ENCODE measurements at regions not wholly inside any gene's neighbourhood (a gene's known extent, or its start where the extent isn't known, plus 50 kb on each side); places are given as distances from the start of the nearest gene placed in this dataset.

DNA sequence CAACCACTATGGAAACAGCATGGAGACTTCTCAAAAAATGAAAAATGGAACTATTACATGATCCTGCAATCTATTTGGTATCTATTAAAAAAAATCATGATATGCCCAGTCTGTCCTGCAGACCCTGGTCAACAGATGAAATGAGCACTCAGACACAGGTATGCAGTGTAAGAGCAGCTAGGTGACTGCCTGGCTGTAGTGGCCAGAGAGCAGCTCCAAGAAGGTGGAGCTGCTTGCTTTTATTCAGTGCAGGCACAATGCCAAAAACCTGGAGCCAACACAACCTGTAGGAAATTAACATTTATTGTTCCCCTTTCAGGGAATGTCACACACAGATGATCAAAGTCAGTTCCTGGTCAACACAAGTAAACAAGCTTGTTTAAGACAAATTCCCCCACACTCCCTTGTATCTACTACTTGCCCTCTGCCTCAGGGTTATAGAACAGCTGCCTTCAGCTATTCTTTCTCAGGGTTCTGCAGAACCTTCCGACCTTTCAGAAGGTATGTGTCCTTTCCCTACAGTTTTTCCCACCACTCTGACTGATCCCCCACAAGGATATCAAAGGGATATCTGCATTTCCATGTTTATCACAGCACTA, 933.7 kb upstream of the SLITRK5 start:
- no peak for DNase-seq

DNA sequence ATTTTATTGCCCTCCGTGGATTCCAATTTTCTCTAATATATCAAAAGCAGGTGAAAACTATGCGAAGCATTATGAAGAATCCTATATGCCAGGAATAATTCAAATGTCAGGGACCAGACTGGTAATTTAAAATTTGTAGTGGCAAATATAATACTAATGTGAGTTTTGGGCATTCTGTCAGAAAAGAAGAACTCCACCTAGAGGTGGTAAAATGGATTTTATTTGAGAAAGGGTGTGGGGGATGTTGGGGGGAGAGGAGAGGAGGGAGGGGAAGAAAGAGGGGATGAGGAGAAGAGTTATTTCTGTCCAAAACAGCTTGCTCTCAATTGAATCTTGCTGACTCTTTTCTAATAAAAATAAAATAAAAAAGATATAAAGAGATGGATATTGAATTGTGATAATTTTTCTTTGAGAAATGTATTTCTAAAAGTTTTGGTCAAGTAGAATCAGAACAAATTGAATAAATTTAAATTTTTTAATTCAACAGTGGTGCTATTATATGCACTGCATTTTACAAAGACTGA, 929.3 kb upstream of the SLITRK5 start:
- no peak for DNase-seq

DNA sequence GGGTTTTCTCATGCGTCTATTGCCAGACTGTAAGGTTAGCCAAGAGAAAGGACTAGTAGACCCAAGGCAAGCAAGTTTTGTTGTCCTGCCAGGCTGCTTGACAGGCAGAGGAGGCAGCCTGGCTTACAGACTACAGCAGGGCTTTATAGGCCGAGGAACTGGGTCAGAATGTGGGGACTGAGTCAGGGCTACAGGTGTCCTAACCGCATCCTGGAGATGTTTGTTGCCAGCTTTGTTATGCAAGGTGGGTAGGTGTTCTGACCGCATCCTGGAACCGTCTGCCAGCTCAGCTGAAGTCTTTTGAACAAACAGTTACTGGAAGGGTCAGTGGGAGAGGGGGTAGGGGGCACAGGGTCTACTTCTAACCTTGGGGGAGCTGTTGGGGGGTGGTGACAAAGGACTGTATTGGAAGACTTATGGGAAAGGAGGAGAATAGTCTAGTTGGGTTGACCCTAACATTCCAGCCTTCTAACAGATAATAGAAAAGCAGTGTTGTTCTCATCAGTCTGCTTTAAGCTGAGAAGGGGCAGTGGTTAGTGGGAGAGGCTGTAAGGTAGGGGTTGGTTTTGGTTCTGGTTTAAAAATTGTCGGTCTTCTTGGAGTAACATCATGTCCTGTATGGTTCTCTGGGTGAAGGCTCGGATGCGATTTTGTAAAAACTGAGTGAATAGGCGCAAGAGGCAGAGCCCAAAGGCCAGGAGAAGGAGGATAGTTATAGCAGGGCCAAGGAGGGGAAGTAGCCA, 913.8 kb upstream of the SLITRK5 start:
- DNase-seq, result no peak

DNA sequence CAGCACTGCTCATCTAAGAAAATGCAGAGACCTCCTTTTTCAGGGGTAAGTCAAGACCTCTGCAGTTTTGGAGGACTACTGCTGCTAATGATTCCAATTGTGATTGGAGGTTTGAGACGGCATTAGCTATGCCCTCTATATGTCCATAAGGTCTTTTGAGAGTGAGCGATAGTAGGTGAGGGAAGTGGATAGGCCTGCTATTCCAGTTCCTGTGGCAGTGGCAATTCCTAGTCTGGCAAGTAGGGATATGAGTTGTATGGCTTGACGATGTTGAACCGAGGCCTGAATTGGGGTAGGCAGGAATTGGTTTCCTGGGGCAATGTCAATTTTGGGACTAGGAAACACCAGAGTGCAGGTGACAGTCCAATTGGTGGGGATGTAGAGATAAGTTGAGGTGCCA, 913.1 kb upstream of the SLITRK5 start:
- no peak for DNase-seq

DNA sequence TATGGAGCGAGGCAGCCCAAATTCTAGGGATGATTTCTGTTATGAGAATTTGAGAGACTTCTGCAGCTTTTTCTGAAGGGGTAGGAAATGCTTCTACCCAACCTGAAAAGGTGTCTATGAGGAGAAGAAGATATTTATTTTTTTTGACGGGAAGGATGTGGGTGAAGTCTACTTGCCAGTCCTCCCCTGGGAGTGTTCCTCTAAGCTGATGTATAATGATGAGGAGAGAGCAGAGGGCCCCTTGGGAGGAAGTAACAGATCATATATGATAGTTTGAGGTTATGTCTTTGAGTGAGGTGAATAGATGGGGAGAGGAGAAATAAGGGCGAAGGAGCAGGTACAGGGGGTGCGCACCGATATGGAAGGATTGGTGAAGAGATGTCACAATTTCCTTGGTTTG, 910.6 kb upstream of the SLITRK5 start:
- DNase-seq, result no peak

DNA sequence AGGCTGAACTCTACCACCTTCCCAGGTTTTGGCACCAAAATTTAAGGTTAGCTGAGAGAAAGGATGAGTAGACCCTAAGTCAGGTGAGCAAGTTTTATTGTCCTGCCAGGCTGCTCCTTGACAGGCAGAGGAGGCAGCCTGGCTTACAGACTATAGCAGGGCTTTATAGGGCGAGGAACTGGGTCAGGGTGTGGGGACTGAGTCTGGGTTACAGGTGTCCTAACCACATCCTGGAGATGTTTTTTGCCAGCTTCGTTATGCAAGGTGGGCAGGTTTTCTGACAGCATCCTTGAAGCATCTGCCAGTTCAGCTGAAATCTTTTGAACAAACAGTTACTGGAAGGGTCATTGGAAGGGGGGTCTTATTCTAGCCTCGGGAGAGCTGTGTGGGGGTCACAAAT, 905.7 kb upstream of the SLITRK5 start:
- no peak for DNase-seq

DNA sequence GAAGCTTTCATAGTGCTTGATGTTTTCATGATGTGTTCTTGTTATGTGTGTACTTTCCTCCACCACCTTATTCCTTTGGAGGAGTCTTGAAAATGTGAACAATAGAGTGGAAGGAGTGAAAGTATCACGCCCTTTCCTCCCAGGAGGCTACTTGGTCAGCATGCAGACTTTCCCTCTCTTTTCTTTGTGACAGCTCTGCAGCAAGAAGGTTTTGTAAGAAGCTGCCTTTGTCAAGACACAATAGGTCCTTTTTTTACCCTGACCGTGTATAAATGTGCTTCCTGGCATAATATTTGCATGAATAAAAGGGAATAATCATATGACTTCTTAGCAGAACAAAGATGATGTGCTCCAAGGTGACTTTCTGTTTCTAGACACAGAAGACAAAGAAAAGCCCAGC, 882.6 kb upstream of the SLITRK5 start:
- DNase-seq, result no peak

DNA sequence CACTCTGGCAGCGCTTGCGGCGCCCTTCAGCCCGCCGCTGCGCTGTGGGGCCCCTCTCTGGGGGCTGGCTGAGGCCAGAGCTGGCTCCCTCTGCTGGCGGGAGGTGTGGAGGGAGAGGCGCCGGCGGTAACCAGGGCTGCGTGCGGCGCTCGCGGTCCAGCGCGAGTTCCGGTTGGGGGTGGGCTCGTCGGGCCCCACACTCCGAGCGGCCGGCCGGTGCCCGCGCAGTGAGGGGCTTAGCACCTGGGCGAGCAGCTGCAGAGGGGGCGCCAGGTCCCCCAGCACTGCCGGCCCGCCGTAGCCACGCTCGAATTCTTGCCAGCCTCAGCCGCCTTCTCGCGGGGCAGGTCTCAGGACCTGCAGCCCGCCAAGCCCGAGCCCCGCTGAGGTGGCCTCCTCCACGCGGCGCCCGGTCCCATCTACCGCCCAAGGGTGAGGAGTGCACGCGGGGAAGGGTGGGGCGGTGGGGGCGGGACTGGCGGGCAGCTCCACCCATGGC, 879.0 kb upstream of the SLITRK5 start:
- DNase-seq, result no peak

DNA sequence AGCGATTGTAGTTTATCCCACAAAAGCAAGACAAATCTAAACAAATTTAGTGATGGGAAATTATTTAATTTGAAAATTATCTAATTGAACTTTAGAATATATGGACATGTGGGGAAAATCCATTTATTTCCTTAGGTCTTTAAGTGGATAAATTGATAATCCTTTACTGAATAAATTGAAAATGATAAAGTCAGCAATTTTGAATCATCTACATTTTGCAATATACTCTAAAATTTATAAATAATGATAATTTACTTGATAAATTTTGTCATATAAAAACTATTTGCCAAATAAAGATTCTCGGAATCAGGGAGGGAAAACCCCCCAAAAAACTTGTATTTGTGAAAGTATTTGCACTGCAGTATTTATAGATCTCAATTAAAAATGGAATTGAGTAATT, 875.3 kb upstream of the SLITRK5 start:
- DNase-seq, result no peak

DNA sequence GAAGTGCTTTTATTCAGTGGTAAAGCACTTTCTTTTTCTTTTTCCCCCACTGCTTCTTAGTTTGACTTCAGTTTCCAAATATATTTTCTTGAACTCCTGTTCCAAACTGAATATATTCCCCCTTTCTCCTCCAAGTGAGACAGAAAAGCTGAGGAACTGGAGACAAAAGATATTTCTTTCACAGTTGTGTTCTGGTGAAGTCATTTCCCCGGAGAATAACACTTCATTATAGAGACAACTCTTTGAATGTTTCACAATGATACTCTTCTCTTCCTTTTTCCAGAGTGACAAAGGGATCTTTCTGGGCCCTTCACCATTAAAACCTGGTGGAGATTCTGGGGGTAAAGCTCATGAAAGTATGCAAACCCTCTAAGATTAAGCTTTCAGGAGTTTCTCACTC, 860.8 kb upstream of the SLITRK5 start:
- DNase-seq, result no peak

DNA sequence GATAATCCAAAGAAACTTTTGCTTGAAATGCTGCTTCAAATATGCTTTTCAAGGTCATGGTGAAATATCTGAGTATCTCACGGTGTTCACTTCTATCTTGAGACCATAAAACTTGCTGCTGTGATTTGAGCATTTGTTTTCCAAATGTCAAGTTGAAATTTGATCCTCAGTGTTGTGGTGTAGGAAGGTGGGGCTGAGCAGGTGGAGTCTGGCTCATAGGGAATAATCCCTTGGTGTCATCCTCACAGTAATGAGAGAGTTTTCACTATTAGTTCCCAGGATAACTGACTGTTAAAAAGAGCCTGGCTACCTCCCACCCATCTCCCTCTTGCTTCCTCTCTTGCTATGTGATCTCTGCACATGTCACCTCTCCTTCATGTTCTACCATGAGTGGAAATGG, 858.0 kb upstream of the SLITRK5 start:
- DNase-seq, result no peak

DNA sequence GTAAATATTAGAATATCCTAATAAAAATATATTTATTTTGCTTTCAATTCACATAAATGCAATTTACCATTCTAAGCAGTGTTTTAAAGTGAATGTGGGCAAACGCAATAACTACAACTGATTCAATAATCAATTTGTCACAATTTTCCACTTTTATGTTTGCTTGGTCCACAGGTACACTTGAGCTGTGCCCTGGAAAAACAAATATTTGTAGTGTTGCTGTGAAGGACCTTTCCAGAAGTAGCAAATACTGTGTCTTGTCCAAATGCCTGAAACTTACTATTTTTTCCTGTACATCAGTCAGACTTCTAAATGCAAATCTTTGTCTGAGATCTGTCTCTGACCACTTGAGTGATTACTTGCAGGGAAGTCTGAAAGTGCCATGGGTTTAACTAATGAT, 845.8 kb upstream of the SLITRK5 start:
- no peak for DNase-seq

DNA sequence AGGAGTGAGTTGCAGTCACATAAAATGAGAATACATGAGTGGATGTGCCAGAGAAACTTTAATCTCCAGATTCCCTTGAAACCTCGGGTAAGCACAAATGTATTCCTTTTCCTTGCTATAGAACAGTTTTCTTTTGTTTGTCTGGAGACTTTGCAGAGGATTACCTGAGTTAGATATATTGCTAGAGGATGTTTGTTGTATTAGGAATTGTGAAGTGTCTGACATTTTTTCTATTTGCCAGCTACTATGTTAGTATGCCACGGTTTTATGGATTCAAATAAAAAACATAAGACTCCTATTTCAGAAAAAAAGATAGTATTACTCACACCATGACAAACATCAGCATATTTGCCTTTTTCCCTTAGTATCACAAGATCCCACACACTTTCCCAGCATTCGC, 844.9 kb upstream of the SLITRK5 start:
- DNase-seq, result no peak

DNA sequence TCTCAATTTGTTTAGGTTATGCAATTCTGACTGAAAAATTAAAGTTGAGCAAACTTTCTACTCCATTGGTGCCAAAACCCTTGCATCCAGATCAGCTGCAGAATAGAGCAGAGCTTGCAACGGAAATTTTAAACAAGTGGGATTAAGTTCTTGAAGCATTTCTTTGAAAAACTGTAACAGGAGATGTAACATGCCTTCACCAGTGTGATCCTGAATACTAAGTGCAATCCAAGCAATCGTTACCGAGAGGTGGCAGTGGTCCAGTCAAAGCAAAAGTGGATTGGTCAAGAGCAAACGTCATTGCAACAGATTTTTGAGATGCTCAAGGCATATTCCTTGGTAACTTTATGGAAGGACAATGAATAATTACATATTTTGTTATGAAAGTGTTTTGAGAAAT, 841.1 kb upstream of the SLITRK5 start:
- no peak for DNase-seq

DNA sequence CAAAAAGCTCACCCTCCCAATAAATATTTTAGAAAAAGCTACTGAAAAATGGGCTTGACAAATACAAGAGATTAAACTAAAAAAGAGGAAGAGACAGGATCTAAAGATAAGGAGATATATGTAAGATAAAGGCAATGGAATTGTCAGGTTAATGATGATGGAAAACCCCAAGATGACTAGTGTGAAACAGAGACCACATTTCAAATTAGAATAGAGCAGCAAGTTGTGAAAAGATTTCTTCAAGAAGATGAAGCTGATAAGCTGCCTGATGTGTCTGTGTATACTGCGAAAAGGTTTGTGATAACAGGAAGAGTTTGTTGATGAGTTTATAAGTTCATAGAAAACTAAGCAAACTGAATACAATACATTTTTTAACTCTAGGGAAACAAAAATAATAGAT, 840.1 kb upstream of the SLITRK5 start:
- no peak for DNase-seq

DNA sequence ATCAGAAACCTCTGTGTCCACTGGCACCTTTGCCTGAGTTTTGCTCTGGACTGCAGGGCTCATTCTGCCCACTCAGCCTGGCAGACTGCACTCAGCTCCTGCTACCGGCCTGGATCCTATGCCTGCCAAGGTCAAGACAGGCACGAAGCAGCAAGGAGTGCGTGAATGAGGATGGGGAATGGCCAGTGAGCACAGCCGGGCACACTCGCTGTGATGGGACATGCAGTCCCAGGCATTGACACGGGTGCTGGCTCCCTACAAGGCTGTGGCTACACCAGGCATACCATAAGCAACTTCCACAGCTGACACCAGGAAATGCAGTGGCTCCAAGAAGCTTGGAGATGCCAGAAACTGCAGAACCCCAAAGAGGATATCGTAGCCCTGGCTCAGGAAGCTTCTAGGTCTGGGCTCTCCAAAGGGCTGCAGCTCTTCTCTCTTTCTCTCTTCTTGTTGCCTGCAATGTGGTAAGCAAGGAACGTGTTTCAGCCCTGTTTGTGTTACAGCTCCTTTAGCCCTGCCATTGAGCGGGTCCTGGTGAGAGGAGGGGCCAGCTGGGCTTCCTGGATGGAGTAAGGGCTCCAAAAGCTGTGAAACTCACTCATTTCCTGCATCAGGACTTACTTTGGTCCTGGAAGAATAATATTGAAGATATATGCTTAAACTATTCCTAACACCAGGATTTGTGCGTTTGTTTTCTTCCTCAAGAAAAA, 832.6 kb upstream of the SLITRK5 start:
- DNase-seq, result no peak

DNA sequence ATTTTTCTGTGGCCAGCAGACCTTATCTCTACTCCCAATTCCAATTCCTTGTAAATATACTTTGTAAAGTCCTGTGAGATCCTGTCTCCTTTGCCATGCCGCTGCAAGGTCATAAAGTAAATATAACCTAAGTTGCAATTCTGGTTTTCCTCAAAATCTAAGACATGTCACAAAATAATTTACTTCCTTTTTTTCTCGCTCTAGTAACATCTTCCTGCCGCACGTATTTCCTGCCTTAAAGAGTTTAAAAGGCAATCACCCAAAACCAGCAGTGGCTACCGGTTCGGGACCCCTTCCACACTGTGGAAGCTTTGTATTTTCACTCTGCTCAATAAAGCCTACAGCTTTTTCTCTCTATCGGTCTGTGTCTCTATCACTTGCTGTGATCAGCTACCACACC, 832.0 kb upstream of the SLITRK5 start:
- no peak for DNase-seq

DNA sequence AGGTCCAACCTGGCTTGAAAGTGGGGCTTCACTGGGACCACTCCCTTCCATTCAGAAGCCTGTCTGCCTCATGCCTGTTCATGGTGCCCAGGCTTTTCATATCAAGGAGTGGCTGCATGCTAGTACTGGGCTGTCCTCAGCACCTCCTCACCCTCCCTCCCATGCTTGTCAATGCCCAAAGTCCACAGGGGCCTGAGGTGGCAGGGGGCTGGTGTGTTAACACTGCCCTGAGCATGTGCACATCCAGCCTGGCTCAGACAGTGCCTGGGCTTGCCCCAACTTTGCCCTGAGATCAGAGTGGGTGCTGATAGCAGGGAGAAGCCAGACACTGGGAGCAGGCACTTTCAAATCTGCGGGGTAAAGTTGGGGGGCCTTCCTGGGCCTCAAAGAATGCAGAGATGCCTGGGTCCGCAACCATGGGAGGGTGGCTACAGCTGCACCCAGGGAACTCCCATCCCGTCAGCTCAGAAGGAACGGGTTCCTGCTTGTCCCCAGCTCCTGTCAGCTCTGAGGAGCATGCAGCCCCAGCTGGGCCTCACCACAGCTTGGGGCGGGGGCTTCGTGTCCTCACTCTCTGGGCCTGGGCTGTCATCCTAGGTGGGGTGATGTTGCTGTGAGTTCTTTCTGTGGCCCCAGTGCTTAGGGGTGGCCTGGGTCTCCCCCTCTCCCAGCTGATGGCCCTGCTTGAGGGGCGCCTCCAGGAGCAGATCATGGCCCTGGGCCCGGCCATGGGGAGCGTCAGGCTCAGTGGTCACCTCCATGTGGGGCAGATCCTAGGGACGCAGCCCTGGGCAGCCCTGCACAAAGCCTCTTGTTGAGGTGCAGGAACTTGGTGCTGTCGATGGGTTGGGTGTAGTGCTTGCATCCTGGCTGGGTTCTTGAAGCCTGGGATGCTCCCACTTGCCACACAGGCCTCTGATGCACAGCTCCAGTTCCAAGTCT, 830.6 kb upstream of the SLITRK5 start:
- DNase-seq, result no peak

DNA sequence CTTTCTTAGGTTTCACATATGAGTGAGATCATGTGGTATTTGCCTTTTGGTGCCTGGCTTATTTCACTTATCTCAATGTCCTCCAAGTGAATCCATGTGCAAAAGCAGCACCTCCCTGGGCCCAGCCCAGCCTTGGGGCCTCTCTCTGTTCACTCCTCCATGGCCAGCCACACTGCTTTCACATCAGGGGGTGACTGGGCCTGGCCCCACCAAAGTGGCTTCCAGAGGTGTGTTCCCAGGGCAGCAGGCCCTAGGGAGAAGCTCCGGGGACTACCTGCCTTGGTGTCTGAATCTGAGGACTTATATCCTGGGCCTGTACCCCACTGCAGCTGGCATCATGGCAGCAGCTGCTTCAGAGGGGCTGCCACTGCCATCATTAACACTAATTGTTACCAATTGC, 829.9 kb upstream of the SLITRK5 start:
- no peak for DNase-seq

DNA sequence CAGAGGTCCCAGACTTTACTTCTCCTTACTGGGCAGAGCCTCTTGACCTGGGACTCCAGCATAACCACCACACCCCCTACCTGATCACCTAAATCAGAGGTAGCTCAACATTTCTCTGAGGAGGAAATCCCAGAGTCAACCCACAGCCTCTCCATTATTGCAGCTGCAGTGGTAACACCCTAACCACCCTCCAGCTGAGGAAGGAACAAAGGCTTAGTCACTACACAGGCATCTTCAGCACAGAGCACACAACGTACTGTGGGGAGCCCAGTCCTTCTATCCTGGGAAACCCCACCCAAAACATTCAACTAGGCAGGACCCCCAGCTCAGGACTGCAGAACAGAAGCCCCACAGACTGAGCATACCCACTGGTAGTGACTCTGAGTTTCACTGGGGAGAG, 824.7 kb upstream of the SLITRK5 start:
- no peak for DNase-seq

DNA sequence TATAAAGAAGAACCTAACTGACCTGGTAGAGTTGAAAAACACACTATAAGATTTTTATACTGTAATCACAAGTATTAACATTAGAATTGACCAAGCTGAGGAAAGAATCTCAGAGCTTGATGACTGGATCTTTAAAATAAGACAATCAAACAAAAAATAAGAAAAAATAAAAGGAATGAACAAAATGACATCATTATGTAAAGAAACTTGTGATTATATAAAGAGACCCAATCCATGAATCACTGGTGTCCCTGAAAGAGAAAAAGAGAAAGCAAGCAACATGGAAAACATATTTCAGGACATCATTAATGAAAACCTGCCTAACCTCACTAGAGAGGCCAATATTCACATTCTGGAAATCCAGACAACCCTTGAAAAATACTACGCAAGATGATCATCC, 822.5 kb upstream of the SLITRK5 start:
- no peak for DNase-seq

DNA sequence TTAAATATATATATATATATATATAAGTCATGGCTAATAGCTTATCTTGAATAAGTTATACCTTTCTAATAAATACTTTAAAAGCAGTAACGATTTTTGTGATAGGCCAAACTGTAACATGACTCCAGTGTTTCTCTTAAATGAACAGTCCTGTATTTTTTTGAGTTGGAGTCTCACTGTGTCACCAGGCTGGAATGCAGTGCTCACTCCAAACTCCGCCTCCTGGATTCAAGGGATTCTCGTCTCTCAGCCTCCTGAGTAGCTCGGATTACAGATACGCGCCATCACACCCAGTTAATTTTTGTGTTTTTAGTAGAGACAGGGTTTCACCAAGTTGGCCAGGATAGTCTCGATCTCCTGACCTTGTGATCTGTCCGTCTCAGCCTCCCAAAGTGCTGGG, 814.2 kb upstream of the SLITRK5 start:
- DNase-seq, result peak; percentile 2

DNA sequence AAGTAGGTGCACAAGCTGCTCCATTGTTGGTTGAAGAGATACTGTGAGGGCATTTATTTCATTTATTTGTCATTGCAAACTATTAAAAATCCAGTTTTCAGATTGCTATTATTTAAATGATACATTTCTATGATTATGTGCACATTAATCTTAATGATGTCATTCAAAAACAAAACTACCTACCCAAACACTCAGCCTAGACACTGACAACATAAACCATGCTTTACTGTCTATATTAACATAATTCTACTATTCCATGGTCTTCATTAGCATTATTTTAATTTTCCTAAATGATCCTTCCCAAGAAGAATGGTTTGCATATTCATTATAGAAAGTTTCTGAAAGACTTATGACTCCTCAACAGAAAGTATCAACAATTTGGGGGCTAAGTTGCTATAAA, 813.0 kb upstream of the SLITRK5 start:
- no peak for DNase-seq

Measured in fibroblast of skin of scalp (primary cell).